Vagina (tissue), 2 donors: ENCODE measurements at regions not wholly inside any gene's neighbourhood (a gene's known extent, or its start where the extent isn't known, plus 50 kb on each side); places are given as distances from the start of the nearest gene placed in this dataset.

Experiments
- CTCF ChIP-seq, 3 experiments: fragments of 450-650 bp in 2 of 3; fragments of 200-600 bp in 1 of 3; sonication (generic) in 1 of 3; IDR thresholded peaks; one replicate each; pipeline ENCODE4 v1.5.1; 2017 to 2019; ENCODE audit warnings: antibody characterized with exemption in 3 of 3, mild to moderate bottlenecking in 2 of 3, moderate library complexity in 2 of 3
- POLR2A ChIP-seq, 2 donors: fragments of 450-650 bp; IDR thresholded peaks; one replicate each; pipeline ENCODE4 v1.6.1; 2017; ENCODE audit warnings: antibody characterized with exemption in 2 of 2, mild to moderate bottlenecking in 2 of 2, moderate library complexity in 2 of 2
- POLR2AphosphoS5 ChIP-seq, 2 donors: sonication (generic); formaldehyde crosslinking; IDR thresholded peaks; one replicate each; pipeline ENCODE4 v1.9.0; 2017; ENCODE audit warnings: antibody characterized with exemption in 2 of 2, mild to moderate bottlenecking in 2 of 2, low read depth in 1 of 2; ENCODE audit not compliant: insufficient read depth in 1 of 2

GRCh38 chr5:101517795-101518194 lies 614.7 kb upstream of the ST8SIA4 start:
- TF ChIP-seq CTCF (IDR thresholded peaks at IDR 0.05): no peak
- no peak for TF ChIP-seq POLR2A (IDR thresholded peaks at IDR 0.05)
- no peak for TF ChIP-seq POLR2AphosphoS5 (IDR thresholded peaks at IDR 0.05; ENCODE audit: insufficient read depth in 1 of 2, low read depth in 1 of 2)
